SK-N-SH (cell line): ENCODE measurements at regions not wholly inside any gene's neighbourhood (a gene's known extent, or its start where the extent isn't known, plus 50 kb on each side); places are given as distances from the start of the nearest gene placed in this dataset.

Experiments
- CTCF ChIP-seq: fragments of 200-600 bp; sonication (generic); IDR thresholded peaks from 2 replicates; pipeline ENCODE4 v1.6.1; 2017; ENCODE audit warnings: antibody characterized with exemption, mild to moderate bottlenecking, moderate library complexity
- EP300 ChIP-seq, 2 experiments: IDR thresholded peaks; 2 replicates each; pipeline versions ENCODE4 v1.4.0 to v1.6.1; 2012; ENCODE audit warnings: borderline replicate concordance in 1 of 2, low read depth in 1 of 2, low read length in 1 of 2
- GATA2 ChIP-seq: sonication (generic); formaldehyde crosslinking; IDR thresholded peaks from 2 replicates; pipeline ENCODE4 v1.5.0; 2020; ENCODE audit warnings: mild to moderate bottlenecking, missing genetic modification reagents
- RAD21 ChIP-seq: IDR thresholded peaks from 2 replicates; pipeline ENCODE4 v1.6.1; 2012; ENCODE audit warnings: mild to moderate bottlenecking, low read length
- RFX5 ChIP-seq: IDR thresholded peaks from 2 replicates; pipeline ENCODE4 v1.6.1; 2012; ENCODE audit warnings: mild to moderate bottlenecking, improper control_type of control experiment, low read length
- RXRA ChIP-seq: IDR thresholded peaks from 2 replicates; pipeline ENCODE4 v1.4.0; 2012; ENCODE audit warnings: low read depth, mild to moderate bottlenecking, borderline replicate concordance
- TAF1 ChIP-seq: IDR thresholded peaks from 2 replicates; pipeline ENCODE4 v1.6.1; 2012; ENCODE audit warnings: low read depth, mild to moderate bottlenecking, low read length, moderate library complexity, borderline replicate concordance
- USF1 ChIP-seq: IDR thresholded peaks from 2 replicates; pipeline ENCODE4 v1.4.0; 2012; ENCODE audit warnings: low read depth, borderline replicate concordance

DNA sequence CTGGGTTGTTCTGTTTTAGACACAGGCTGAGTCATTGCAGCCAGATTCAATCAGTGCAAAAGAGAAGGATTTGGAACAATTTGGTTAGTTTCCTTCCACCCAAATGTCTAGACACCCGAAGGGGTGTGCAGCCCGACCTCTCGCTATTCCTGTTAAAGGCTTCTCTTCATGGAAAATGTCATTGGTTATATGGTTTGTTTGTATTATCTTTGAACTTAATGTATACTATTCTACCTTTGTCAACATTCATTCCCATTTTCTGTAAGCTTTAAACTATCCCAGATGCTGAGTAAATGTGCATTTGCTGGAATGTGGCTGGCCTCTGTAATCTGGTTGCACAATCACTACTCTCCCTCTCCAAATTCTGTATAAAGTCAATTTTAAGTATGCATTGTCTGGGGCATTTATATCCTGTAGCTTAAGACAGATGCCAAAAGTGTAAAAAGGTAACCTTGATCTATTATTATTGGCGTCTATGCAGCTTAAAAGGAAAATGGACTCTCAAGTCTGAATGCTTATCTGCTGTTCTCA is 80.4 kb upstream of the RND3 start:
- TF ChIP-seq CTCF, result no peak
- TF ChIP-seq GATA2, result no peak
- no peak for TF ChIP-seq RAD21
- no peak for TF ChIP-seq RFX5
- TF ChIP-seq USF1, result no peak
- no peak for TF ChIP-seq TAF1
- TF ChIP-seq RXRA, result peak; percentile 28; the same call in 1 of the 2 replicates
- TF ChIP-seq EP300 (IDR thresholded peaks at IDR 0.05; ENCODE audit: borderline replicate concordance in 1 of 2, low read depth in 1 of 2, low read length in 1 of 2), result peak in 1 of 2 experiments; percentile 53; a peak in 1 of 4 replicates
